Hematopoietic multipotent progenitor cell treated with erythropoietin and hydrocortisone succinate and interleukin-3 and kit ligand, for 17 days (in vitro differentiated cells): ENCODE measurements at regions not wholly inside any gene's neighbourhood (a gene's known extent, or its start where the extent isn't known, plus 50 kb on each side); places are given as distances from the start of the nearest gene placed in this dataset.
"Not testable (repeated sequence)": the region's sequence is repeated elsewhere in the genome, so short reads cannot be mapped to it uniquely, and the experiment has no call there.

ENCODE experiments used
- DNase-seq: peaks from one replicate; pipeline ENCODE4 v3.0.0-alpha.2; 2015; ENCODE audit warnings: low spot score

- DNase-seq: no peak
Observed at GRCh38 chr5:166865206-166865605, 1426.2 kb upstream of the WWC1 start.

GRCh38 chr5:166880456-166880855, 1411.0 kb upstream of the WWC1 start:
- DNase-seq: no peak

- no peak for DNase-seq
Observed at GRCh38 chr5:166881802-166882201, 1409.6 kb upstream of the WWC1 start.

- DNase-seq: no peak
Observed at GRCh38 chr5:166883016-166883415, 1408.4 kb upstream of the WWC1 start.

- DNase-seq: no peak
Observed at GRCh38 chr5:166898166-166898565, 1393.3 kb upstream of the WWC1 start.

- no peak for DNase-seq
Observed at GRCh38 chr5:166899343-166899742, 1392.1 kb upstream of the WWC1 start.

GRCh38 chr5:166904571-166904970, 1386.9 kb upstream of the WWC1 start:
- DNase-seq: no peak

- no peak for DNase-seq
Observed at GRCh38 chr5:166906991-166907713, 1384.3 kb upstream of the WWC1 start.

- no peak for DNase-seq
Observed at GRCh38 chr5:166909040-166909439, 1382.4 kb upstream of the WWC1 start.

GRCh38 chr5:166909926-166910325, 1381.5 kb upstream of the WWC1 start:
- no peak for DNase-seq

GRCh38 chr5:166910995-166911394, 1380.5 kb upstream of the WWC1 start:
- no peak for DNase-seq

- no peak for DNase-seq
Observed at GRCh38 chr5:166916021-166916420, 1375.4 kb upstream of the WWC1 start.

- no peak for DNase-seq
Observed at GRCh38 chr5:166926138-166926537, 1365.3 kb upstream of the WWC1 start.

- DNase-seq: not testable (repeated sequence)
Observed at GRCh38 chr5:166926806-166927475, 1364.5 kb upstream of the WWC1 start.

- DNase-seq: no peak
Observed at GRCh38 chr5:166936351-166936750, 1355.1 kb upstream of the WWC1 start.

- no peak for DNase-seq
Observed at GRCh38 chr5:166938071-166938470, 1353.4 kb upstream of the WWC1 start.

- no peak for DNase-seq
Observed at GRCh38 chr5:166942948-166943347, 1348.5 kb upstream of the WWC1 start.

- DNase-seq: no peak
Observed at GRCh38 chr5:166947045-166947444, 1344.4 kb upstream of the WWC1 start.

- DNase-seq: no peak
Observed at GRCh38 chr5:166948679-166949078, 1342.8 kb upstream of the WWC1 start.

- no peak for DNase-seq
Observed at GRCh38 chr5:166952048-166952447, 1339.4 kb upstream of the WWC1 start.

- no peak for DNase-seq
Observed at GRCh38 chr5:166957782-166958181, 1333.7 kb upstream of the WWC1 start.

GRCh38 chr5:166959766-166960165, 1331.7 kb upstream of the WWC1 start:
- no peak for DNase-seq

- DNase-seq: no peak
Observed at GRCh38 chr5:166961028-166961427, 1330.4 kb upstream of the WWC1 start.

- DNase-seq: no peak
Observed at GRCh38 chr5:166961913-166962312, 1329.5 kb upstream of the WWC1 start.
